ENCODE measurements at regions not wholly inside any gene's neighbourhood (a gene's known extent, or its start where the extent isn't known, plus 50 kb on each side); places are given as distances from the start of the nearest gene placed in this dataset.

DNA sequence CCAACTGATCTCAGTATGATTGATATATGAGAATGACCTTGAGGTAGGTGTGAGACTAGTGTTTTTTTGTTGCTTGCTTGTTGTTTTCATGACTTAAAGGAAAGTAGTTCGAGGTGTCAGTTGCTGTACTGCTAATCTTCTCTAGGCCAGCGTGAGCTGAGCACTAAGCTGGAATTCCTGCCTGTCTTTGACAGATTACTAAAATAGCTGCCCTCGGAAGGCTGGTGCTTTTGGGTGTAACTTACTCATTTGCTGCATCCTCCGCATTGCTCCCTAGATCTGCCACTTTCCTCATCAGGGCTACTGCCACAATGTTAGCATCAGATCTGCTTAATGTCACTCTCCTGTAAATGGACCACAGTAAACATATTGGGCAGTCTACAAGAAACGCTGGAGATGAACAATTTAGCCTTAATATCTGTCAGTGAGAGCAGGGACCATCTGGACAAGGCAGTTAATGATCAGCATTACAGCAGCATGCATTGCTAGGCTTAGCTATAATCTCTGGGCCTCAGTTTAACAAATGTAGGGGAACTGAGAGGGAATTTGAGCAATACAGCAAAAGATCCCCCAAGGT, 106.6 kb upstream of the CDH6 start:
- no peaks in the 10 kb centered on the region for H3K9me3 ChIP-seq (replicated peaks)
- H3K27ac ChIP-seq: no peak overlapping the region
- no peaks in the 10 kb centered on the region for H3K27me3 ChIP-seq (replicated peaks)

DNA sequence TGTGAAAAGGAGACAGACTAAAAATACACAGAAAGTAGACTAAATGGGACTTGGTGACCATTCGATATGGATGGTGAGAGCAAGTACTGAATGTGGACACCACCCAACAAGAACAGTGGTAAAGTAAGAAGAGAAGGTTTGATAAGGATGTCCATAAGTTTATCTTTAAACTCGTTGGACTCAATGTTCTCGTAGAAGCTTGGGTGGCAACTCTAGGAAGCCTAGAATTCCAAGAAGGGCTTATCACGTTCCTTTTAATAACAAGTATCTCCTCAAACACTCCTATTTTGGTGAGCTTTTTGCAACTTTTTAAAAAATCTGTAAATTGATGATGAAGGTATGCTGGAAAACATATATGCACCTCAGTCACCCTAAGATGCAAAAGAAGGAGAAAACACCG, 108.6 kb upstream of the CDH6 start:
- H3K27me3 ChIP-seq (replicated peaks): no peaks in the 10 kb centered on the region
- no peaks in the 10 kb centered on the region for H3K9me3 ChIP-seq (replicated peaks)
- no peak for DNase-seq (ENCODE audit: low read depth in 1 of 2, low spot score in 2 of 2)
- no peaks in the 10 kb centered on the region for H3K36me3 ChIP-seq
- no peak overlapping the region for H3K4me3 ChIP-seq
- no peak overlapping the region for H3K27ac ChIP-seq
- no peaks in the 10 kb centered on the region for H3K4me1 ChIP-seq (replicated peaks)

More for the DNA sequence above, 106.6 kb upstream of the CDH6 start:
- H3K36me3 ChIP-seq: no peaks in the 10 kb centered on the region
- no peaks in the 10 kb centered on the region for H3K4me1 ChIP-seq (replicated peaks)
- H3K4me3 ChIP-seq: no peak overlapping the region
- DNase-seq (ENCODE audit: low read depth in 1 of 2, low spot score in 2 of 2): no peak

DNA sequence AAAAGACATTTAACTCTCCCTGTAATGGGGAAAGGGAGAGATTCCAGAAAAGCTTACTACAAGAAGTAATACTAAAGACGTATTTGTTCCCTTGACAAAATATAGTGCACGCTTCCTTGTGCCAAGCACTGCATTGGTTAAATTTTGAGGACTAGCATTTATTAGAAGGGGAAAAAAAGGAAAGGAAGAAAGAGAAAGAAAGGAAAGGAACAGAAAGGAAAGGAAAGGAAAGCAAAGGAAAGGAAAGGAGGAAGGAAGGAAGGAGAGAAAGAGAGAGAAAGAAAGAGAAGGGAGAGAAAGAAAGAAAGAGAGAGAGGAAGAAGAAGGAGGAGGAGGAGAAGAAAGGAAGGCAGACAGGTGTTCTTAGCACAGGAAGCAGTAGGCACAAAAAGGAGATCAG, 110.1 kb upstream of the CDH6 start:
- Histone ChIP-seq H3K4me3 (no peak overlapping the region), H3K36me3 (no peaks in the 10 kb centered on the region), H3K4me1 (replicated peaks) (no peaks in the 10 kb centered on the region), H3K27me3 (replicated peaks) (no peaks in the 10 kb centered on the region), H3K27ac (no peak overlapping the region), H3K9me3 (replicated peaks) (no peaks in the 10 kb centered on the region)
- DNase-seq (ENCODE audit: low read depth in 1 of 2, low spot score in 2 of 2): no peak

DNA sequence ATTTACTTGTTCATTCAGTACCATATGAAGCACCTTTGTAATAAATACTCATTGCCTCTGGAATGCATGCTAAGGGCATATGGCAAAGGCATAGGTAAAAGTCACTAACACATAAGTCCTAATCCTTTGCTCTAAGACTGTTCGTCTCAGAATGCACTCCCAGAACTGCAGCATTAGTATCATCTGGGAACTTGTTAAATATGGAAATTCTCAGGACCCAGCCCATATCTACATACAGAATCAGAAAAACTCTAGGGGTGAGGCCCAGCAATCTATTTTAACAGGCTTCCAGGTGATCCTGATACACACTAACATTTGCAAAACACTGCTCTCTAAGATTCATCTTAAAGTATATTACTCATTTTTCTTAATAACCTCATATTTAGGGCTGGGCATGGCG, 113.8 kb upstream of the CDH6 start:
- Histone ChIP-seq H3K9me3 (replicated peaks) (no peaks in the 10 kb centered on the region), H3K4me3 (no peak overlapping the region), H3K27me3 (replicated peaks) (no peaks in the 10 kb centered on the region), H3K27ac (no peak overlapping the region), H3K4me1 (replicated peaks) (no peaks in the 10 kb centered on the region), H3K36me3 (no peaks in the 10 kb centered on the region)
- no peak for DNase-seq (ENCODE audit: low read depth in 1 of 2, low spot score in 2 of 2)

DNA sequence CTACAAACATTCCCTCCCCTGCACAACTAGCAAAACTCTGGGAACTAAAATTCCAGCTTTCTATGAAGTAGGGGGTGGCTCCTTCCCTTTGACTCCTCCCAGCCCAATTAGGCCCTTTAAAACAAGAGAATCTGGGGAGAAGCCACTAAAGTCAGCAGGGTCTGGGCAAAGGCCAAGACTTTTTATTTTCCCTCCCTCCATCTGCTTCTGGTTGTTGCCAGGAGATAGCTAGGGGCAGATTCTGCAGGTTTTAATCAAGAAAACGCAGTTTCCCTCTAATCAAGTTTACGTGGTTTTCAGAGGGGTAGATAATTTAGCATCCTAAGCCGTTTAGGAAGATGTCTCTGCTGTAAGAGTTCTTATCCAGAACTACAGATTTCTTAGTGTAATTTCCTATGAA, 114.5 kb upstream of the CDH6 start:
- Histone ChIP-seq H3K9me3 (replicated peaks) (no peaks in the 10 kb centered on the region), H3K36me3 (no peaks in the 10 kb centered on the region), H3K27ac (no peak overlapping the region), H3K4me1 (replicated peaks) (no peaks in the 10 kb centered on the region), H3K27me3 (replicated peaks) (no peaks in the 10 kb centered on the region), H3K4me3 (no peak overlapping the region)
- no peak for DNase-seq (ENCODE audit: low read depth in 1 of 2, low spot score in 2 of 2)

DNA sequence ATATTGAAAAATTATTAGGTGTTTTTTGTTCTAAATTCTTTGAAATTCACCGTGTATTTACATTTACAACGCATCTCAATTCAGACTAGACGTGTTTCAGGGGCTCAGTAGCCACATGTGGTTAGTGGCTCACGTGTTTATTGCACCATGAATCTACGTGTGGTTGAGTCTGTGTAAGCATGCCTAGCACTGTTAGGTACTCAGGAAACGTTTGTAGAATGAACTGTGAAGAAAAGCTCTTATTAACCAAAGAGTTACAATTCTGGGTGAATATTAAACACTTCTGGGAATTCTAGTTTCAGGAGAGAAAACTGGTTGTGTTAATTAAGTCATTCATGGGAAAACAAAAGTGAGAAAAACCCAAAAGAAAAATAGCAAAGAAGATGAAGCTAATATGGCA, 117.5 kb upstream of the CDH6 start:
- Histone ChIP-seq H3K9me3 (replicated peaks) (no peaks in the 10 kb centered on the region), H3K27ac (no peak overlapping the region), H3K4me1 (replicated peaks) (no peaks in the 10 kb centered on the region), H3K4me3 (no peak overlapping the region), H3K36me3 (no peaks in the 10 kb centered on the region), H3K27me3 (replicated peaks) (no peaks in the 10 kb centered on the region)
- no peak for DNase-seq (ENCODE audit: low read depth in 1 of 2, low spot score in 2 of 2)

DNA sequence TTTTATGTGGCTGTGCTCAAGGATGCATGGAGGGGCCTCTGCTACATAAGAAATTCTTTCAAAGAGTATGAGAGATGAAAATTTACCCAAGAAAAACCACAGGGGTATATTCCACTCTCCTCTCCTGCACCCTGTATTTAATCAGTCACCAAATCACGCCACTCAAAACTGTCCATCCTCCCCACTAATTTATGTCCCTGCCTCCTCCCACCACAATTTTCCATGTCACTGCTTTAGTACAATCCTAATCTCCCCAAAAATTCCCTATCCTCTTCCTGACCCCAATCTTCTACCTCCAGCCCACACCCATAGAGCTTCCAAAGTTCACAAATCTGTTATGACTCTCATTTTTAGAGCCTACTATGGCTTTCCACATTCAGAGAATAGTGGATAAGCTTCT, 125.2 kb upstream of the CDH6 start:
- H3K36me3 ChIP-seq: no peaks in the 10 kb centered on the region
- no peaks in the 10 kb centered on the region for H3K4me1 ChIP-seq (replicated peaks)
- no peak for DNase-seq (ENCODE audit: low read depth in 1 of 2, low spot score in 2 of 2)
- H3K27me3 ChIP-seq (replicated peaks): no peaks in the 10 kb centered on the region
- H3K27ac ChIP-seq: no peak overlapping the region
- no peaks in the 10 kb centered on the region for H3K9me3 ChIP-seq (replicated peaks)
- no peak overlapping the region for H3K4me3 ChIP-seq

DNA sequence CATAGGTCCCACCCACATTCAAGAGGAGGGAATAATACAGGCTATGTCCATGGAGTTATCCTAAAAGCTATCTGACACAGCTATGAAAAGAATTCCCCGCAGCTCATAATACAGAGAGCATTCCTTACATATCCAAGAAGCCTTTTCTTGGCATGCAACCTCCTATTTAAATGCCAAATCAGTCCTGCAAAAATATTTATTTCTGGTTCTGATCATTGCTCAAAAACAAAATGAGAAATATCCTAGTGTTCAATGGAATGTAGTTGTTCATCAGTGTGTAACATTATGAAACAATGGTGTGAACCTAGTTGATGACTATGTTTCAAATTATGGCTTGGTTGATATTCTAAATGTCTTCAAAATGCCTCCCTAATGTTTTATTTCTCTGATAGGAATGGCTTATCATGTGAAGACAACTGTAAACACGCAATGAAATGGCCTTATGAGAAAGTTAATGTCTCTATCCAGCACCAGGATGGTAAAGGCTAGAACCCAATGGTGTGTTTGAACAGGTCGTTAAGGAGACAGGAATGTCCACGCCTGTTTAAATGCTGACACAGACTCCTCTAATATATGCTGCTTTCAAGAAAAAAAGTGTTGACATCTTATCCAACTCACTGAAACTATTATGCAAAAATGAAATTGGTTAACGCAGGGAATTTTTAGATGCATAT, 126.7 kb upstream of the CDH6 start:
- no peaks in the 10 kb centered on the region for H3K36me3 ChIP-seq
- no peaks in the 10 kb centered on the region for H3K27me3 ChIP-seq (replicated peaks)
- H3K27ac ChIP-seq: no peak overlapping the region
- no peaks in the 10 kb centered on the region for H3K9me3 ChIP-seq (replicated peaks)
- H3K4me1 ChIP-seq (replicated peaks): no peaks in the 10 kb centered on the region
- DNase-seq (ENCODE audit: low read depth in 1 of 2, low spot score in 2 of 2): peak in 1 of 2 experiments; percentile 7
- H3K4me3 ChIP-seq: no peak overlapping the region

DNA sequence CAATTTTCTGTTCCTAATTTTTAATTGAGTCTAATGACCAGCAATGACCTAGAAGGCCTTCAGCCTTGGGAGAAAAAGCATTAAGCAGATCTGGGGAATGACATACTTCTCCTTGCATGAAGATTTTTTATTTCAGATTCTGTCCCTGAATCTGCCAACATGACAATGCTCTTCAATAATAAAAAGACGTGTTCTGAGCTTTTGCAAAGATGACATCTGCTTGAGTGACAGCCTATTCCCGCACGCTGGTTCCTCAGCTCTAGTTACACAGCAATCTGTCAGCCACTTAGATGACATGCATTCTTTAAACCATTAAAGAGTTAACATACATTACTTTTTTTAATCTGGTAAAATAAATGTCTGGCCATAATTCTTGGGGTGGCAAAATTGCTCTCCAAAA, 129.3 kb upstream of the CDH6 start:
- Histone ChIP-seq H3K4me3 (no peak overlapping the region), H3K9me3 (replicated peaks) (no peaks in the 10 kb centered on the region), H3K36me3 (no peaks in the 10 kb centered on the region), H3K27ac (no peak overlapping the region), H3K27me3 (replicated peaks) (no peaks in the 10 kb centered on the region), H3K4me1 (replicated peaks) (no peaks in the 10 kb centered on the region)
- DNase-seq (ENCODE audit: low read depth in 1 of 2, low spot score in 2 of 2): no peak

DNA sequence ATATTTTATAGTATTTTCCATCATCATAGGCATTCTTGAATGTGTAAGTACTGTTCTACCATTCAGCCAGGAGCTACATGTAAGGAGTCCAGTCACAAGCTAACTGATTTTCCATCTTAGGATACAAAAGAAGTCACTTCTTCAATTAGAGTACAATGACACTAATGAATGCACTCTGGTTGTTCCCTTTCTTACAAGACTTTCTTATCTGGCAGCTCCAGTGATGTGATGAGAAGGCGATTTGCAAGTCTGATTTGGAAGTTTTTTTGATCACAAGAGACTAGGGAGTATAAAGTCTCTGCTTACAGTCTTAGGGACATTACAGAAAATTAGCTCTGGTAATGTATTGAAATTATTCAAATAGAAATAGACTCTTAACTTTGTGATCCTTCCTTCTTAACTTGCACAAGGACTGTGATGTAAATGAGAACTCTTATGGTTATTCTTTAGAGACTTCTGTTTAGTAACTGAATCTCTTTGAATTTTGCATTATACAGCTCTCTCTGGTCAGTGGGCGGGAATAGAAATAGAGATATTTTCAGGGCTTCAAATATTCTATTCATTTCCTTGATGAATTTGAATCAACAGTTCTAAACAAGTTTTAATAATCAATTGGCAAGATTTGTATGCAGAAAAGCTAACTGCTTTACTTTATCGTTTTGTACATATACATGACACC, 130.4 kb upstream of the CDH6 start:
- Histone ChIP-seq H3K9me3 (replicated peaks) (no peaks in the 10 kb centered on the region), H3K4me1 (replicated peaks) (no peaks in the 10 kb centered on the region), H3K27ac (no peak overlapping the region), H3K4me3 (no peak overlapping the region), H3K27me3 (replicated peaks) (no peaks in the 10 kb centered on the region), H3K36me3 (no peaks in the 10 kb centered on the region)
- no peak for DNase-seq (ENCODE audit: low read depth in 1 of 2, low spot score in 2 of 2)

DNA sequence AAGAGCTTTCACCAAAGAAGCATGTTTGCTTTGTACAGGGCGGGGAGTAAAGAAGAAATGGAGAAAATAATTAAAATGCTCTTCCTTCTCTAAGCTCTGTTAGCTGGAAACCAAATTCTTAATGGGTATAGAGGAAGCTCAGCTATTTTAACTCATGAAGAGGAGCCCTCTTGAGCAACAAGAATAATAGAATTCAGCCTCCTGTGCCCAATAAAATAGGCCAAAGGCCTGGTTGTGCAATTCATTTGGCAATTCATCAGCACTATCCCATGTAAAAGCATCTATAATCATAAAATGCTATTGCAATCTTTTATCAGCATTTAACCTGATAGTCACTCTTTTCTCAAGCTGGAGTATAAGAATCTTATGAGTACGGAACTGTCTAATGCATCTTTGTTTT, 133.6 kb upstream of the CDH6 start:
- H3K4me1 ChIP-seq (replicated peaks): no peaks in the 10 kb centered on the region
- DNase-seq (ENCODE audit: low read depth in 1 of 2, low spot score in 2 of 2): no peak
- H3K36me3 ChIP-seq: no peaks in the 10 kb centered on the region
- H3K9me3 ChIP-seq (replicated peaks): no peaks in the 10 kb centered on the region
- H3K27me3 ChIP-seq (replicated peaks): no peaks in the 10 kb centered on the region
- H3K4me3 ChIP-seq: no peak overlapping the region
- H3K27ac ChIP-seq: no peak overlapping the region

DNA sequence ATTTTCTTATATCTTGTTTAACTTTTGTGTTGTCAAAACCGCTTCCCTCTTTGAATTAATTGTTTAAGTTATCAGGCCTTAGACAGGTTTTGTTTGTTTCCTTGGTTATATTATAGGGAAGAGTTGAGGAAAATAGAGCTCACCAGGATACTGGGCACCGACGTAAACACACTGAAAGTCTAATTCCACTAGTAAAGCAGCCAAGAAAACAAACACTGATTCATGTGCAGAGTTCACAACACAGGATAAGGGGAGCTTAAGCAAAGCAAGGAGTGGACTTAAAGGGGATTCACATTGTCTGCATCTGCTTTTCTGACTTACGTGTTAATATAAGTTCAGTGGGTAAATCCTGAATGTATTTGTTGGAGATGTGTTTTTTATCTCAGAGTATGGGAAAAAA, 139.0 kb upstream of the CDH6 start:
- Histone ChIP-seq H3K36me3 (no peaks in the 10 kb centered on the region), H3K4me3 (no peak overlapping the region), H3K9me3 (replicated peaks) (no peaks in the 10 kb centered on the region), H3K27me3 (replicated peaks) (no peaks in the 10 kb centered on the region), H3K4me1 (replicated peaks) (no peaks in the 10 kb centered on the region), H3K27ac (no peak overlapping the region)
- no peak for DNase-seq (ENCODE audit: low read depth in 1 of 2, low spot score in 2 of 2)

DNA sequence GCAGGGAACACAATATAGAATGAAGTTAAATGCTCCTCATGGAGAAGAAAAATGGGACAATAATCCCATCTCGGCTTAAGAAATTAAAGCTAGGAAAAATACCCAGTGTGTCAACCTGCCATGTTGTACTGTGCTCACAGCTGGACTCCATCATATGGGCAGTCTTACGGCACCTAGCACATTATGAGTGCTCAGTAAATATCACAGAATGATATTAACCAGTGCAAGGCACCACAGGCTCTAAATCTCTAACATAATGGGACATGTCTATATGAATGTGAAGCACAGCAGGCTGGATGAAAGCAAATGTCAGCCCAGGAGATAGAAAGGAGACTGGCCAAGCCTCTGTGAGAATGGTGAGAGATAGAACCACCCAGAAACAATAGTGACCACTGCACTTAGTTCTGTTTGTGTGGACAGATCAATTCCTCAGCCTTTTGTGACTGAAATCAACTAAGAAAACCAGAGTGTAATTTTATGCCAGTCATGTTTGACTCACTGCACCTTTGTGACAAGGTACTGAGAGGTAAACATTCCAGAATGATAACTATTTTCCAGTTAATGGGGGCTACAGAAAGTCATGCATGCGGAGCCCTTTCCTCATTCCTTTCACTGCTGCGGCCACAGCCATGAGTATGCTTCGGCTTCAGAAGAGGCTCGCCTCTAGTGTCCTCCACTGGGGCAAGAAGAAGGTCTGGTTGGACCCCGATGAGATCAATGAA, 140.4 kb upstream of the CDH6 start:
- Histone ChIP-seq H3K27ac (no peak overlapping the region), H3K9me3 (replicated peaks) (no peaks in the 10 kb centered on the region), H3K27me3 (replicated peaks) (no peaks in the 10 kb centered on the region), H3K4me1 (replicated peaks) (no peaks in the 10 kb centered on the region), H3K4me3 (no peak overlapping the region), H3K36me3 (no peaks in the 10 kb centered on the region)
- no peak for DNase-seq (ENCODE audit: low read depth in 1 of 2, low spot score in 2 of 2)

DNA sequence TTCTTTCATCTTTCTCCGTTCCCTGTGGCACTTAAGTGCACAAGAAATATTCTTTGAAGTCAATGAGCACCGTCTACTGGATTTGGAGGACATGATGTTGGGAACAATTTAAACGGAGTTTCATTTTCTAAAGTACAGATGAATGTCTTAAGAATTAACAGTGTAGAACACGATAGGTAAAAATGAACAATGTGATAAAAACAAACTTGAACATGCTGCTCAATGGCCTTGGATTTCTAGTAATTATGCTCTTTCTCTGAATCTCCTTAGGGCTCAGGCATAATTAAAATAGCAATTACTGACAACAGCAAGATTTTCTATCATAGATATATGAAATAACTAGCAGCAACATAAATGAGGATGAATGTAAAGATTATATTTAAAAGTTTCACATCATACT, 142.2 kb upstream of the CDH6 start:
- Histone ChIP-seq H3K27me3 (replicated peaks) (no peaks in the 10 kb centered on the region), H3K9me3 (replicated peaks) (no peaks in the 10 kb centered on the region), H3K36me3 (no peaks in the 10 kb centered on the region), H3K4me1 (replicated peaks) (no peaks in the 10 kb centered on the region), H3K27ac (no peak overlapping the region), H3K4me3 (no peak overlapping the region)
- no peak for DNase-seq (ENCODE audit: low read depth in 1 of 2, low spot score in 2 of 2)

Data from SJSA1 (cell line).